ENCODE measurements at regions not wholly inside any gene's neighbourhood (a gene's known extent, or its start where the extent isn't known, plus 50 kb on each side); places are given as distances from the start of the nearest gene placed in this dataset.

DNA sequence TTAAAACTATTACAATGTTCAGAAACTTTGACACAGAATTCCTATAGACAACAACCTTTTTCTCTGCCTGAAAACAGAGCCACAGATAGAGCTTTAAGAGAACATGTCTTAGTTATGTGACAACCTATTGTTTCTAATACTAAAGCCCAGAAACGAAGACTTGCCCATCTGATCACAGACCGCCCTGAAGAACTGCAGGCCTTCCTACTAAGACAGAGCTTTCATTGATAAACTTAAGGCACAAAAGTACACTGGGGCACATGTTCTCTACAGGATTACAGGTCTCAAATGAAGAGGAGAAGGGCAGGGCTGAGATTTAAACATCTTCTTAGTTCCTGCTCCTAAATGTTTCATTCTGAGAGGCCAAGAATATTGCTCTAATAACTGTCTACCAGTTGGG lies 452.7 kb downstream of the KCNT2 start:
- TF ChIP-seq CTCF (IDR thresholded peaks at IDR 0.05; ENCODE audit: low read length) (no peak), EZH2 (IDR thresholded peaks at IDR 0.05; ENCODE audit: borderline replicate concordance, low read length) (no peak)
